ENCODE measurements at regions not wholly inside any gene's neighbourhood (a gene's known extent, or its start where the extent isn't known, plus 50 kb on each side); places are given as distances from the start of the nearest gene placed in this dataset.

GRCh38 chr11:133713844-133714243 is 131.5 kb downstream of the SPATA19 start:
- peaks cover 12% of the 10 kb centered on the region for H3K9me3 Mint-ChIP-seq (ENCODE audit: low read depth, unreplicated experiment)
- H3K27me3 Mint-ChIP-seq (ENCODE audit: unreplicated experiment), result no peaks in the 10 kb centered on the region
- CTCF ChIA-PET, result no interaction called here
- no peak for DNase-seq
- no peak overlapping the region for H3K27ac Mint-ChIP-seq (ENCODE audit: unreplicated experiment)
- H3K4me1 Mint-ChIP-seq (ENCODE audit: low read depth, unreplicated experiment), result no peaks in the 10 kb centered on the region
- H3K36me3 Mint-ChIP-seq (ENCODE audit: insufficient read depth, unreplicated experiment), result no peaks in the 10 kb centered on the region
- BruUV-seq (replicated peaks), result no TSS peak
- TF ChIP-seq CTCF (IDR thresholded peaks at IDR 0.05; ENCODE audit: unreplicated experiment), result no peak
- no peak overlapping the region for H3K4me3 Mint-ChIP-seq (ENCODE audit: low read depth, unreplicated experiment)
- intact Hi-C loops (cut with micrococcal nuclease; ENCODE audit: unreplicated experiment), result no loop called here

DNA sequence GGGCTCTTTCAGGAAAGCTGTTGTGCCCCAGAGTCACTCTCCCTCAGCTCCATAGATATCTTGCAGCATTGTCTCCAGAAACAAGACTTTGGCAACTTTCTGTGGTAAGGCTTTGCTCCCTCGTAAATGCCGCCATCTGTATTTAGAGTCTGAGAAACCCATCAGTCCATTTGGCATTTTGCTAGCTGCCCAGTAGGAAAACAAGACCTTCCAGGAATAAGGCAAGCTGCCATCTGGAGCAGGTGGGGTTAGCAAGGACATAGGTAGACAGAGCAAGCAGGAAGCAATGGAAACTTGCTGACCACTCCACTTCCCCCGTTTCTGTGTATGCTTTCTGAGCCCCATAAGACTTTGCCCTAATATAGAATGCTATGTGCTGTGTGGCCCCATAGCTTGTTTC is 131.9 kb downstream of the SPATA19 start:
- Mint-ChIP-seq H3K9me3 (ENCODE audit: low read depth, unreplicated experiment) (peaks cover 12% of the 10 kb centered on the region), H3K36me3 (ENCODE audit: insufficient read depth, unreplicated experiment) (no peaks in the 10 kb centered on the region), H3K27ac (ENCODE audit: unreplicated experiment) (no peak overlapping the region), H3K4me3 (ENCODE audit: low read depth, unreplicated experiment) (no peak overlapping the region), H3K27me3 (ENCODE audit: unreplicated experiment) (no peaks in the 10 kb centered on the region), H3K4me1 (ENCODE audit: low read depth, unreplicated experiment) (no peaks in the 10 kb centered on the region)
- BruUV-seq (replicated peaks), result no TSS peak
- CTCF ChIA-PET, result interaction anchor here (0.6 kb wide), 1 partner anchor 149 kb away, joined by 3 read pairs; no protein-coding TSS in a partner anchor
- intact Hi-C loops (cut with micrococcal nuclease; ENCODE audit: unreplicated experiment), result no loop called here
- no peak for DNase-seq
- no peak for TF ChIP-seq CTCF (IDR thresholded peaks at IDR 0.05; ENCODE audit: unreplicated experiment)

DNA sequence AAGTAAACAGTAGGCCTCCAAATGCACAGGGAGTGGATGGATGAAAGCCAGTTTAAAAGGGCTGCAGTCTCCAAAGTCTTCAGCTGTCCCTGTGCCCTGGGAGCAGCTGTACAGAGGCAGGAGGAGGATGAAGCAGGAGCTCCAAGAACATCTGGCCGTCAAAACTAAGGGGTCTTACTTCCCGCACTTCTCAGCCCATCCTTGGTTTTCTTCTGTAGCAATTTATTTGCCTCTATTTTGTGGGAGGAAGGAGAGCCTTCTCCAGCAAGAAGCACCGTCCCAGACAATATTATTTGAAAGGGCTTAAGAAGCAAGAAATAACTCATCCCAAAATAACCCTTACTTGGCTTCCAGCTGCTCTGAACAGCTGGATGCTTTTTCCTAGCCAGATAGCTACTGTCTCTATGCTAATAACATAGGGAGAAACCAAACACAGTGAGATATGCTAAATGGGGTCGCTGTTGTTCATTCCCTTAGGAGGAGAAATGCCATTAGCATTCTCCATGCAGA is 133.2 kb downstream of the SPATA19 start:
- Mint-ChIP-seq H3K36me3 (ENCODE audit: insufficient read depth, unreplicated experiment) (no peaks in the 10 kb centered on the region), H3K4me1 (ENCODE audit: low read depth, unreplicated experiment) (no peaks in the 10 kb centered on the region), H3K27ac (ENCODE audit: unreplicated experiment) (no peak overlapping the region), H3K9me3 (ENCODE audit: low read depth, unreplicated experiment) (peaks cover 9% of the 10 kb centered on the region), H3K27me3 (ENCODE audit: unreplicated experiment) (no peaks in the 10 kb centered on the region), H3K4me3 (ENCODE audit: low read depth, unreplicated experiment) (no peak overlapping the region)
- CTCF ChIA-PET, result no interaction called here
- BruUV-seq (replicated peaks), result no TSS peak
- DNase-seq, result no peak
- no peak for TF ChIP-seq CTCF (IDR thresholded peaks at IDR 0.05; ENCODE audit: unreplicated experiment)
- intact Hi-C loops (cut with micrococcal nuclease; ENCODE audit: unreplicated experiment), result no loop called here

GRCh38 chr11:133711545-133711944 is 133.8 kb downstream of the SPATA19 start:
- no peaks in the 10 kb centered on the region for H3K4me1 Mint-ChIP-seq (ENCODE audit: low read depth, unreplicated experiment)
- peaks cover 7% of the 10 kb centered on the region for H3K9me3 Mint-ChIP-seq (ENCODE audit: low read depth, unreplicated experiment)
- no peak overlapping the region for H3K27ac Mint-ChIP-seq (ENCODE audit: unreplicated experiment)
- H3K36me3 Mint-ChIP-seq (ENCODE audit: insufficient read depth, unreplicated experiment), result no peaks in the 10 kb centered on the region
- BruUV-seq (replicated peaks), result no TSS peak
- H3K27me3 Mint-ChIP-seq (ENCODE audit: unreplicated experiment), result no peaks in the 10 kb centered on the region
- CTCF ChIA-PET, result no interaction called here
- DNase-seq, result no peak
- intact Hi-C loops (cut with micrococcal nuclease; ENCODE audit: unreplicated experiment), result no loop called here
- H3K4me3 Mint-ChIP-seq (ENCODE audit: low read depth, unreplicated experiment), result no peak overlapping the region
- no peak for TF ChIP-seq CTCF (IDR thresholded peaks at IDR 0.05; ENCODE audit: unreplicated experiment)
